ENCODE measurements at regions not wholly inside any gene's neighbourhood (a gene's known extent, or its start where the extent isn't known, plus 50 kb on each side); places are given as distances from the start of the nearest gene placed in this dataset.

GRCh38 chr5:86862093-86862492, 244.4 kb downstream of the COX7C start:
- TF ChIP-seq CTCF (optimal IDR thresholded peaks at IDR 0.05 in 1 of 3, IDR thresholded peaks at IDR 0.05 in 1 of 3, conservative IDR thresholded peaks at IDR 0.05 in 1 of 3; ENCODE audit: extremely low read depth in 1 of 3, insufficient read depth in 2 of 3, low read length in 3 of 3) (no peak), EZH2 (IDR thresholded peaks at IDR 0.05; ENCODE audit: low read length) (no peak)
